ENCODE measurements at regions not wholly inside any gene's neighbourhood (a gene's known extent, or its start where the extent isn't known, plus 50 kb on each side); places are given as distances from the start of the nearest gene placed in this dataset.
"Not testable (repeated sequence)": the region's sequence is repeated elsewhere in the genome, so short reads cannot be mapped to it uniquely, and the experiment has no call there.

GRCh38 chr17:68142595-68142994 lies 105.2 kb upstream of the AMZ2 start:
- TF ChIP-seq CTCF (IDR thresholded peaks at IDR 0.05), result no peak
- DNase-seq (ENCODE audit: low spot score), result no peak
- no peak overlapping the region for H3K27ac ChIP-seq
- H3K4me3 ChIP-seq, result no peak overlapping the region

GRCh38 chr17:68143425-68143824 lies 104.4 kb upstream of the AMZ2 start:
- no peak overlapping the region for H3K4me3 ChIP-seq
- no peak for DNase-seq (ENCODE audit: low spot score)
- no peak overlapping the region for H3K27ac ChIP-seq
- no peak for TF ChIP-seq CTCF (IDR thresholded peaks at IDR 0.05)

- Histone ChIP-seq H3K27ac (no peak overlapping the region), H3K4me3 (no peak overlapping the region)
- TF ChIP-seq CTCF (IDR thresholded peaks at IDR 0.05), result no peak
- no peak for DNase-seq (ENCODE audit: low spot score)
These were observed 102.8 kb upstream of the AMZ2 start for GRCh38 chr17:68145088-68145487.

GRCh38 chr17:68148936-68149335 lies 98.9 kb upstream of the AMZ2 start:
- DNase-seq (ENCODE audit: low spot score), result no peak
- no peak overlapping the region for H3K27ac ChIP-seq
- H3K4me3 ChIP-seq, result no peak overlapping the region
- TF ChIP-seq CTCF (IDR thresholded peaks at IDR 0.05), result no peak

- no peak for TF ChIP-seq CTCF (IDR thresholded peaks at IDR 0.05)
- Histone ChIP-seq H3K4me3 (no peak overlapping the region), H3K27ac (no peak overlapping the region)
These were observed 95.7 kb upstream of the AMZ2 start for GRCh38 chr17:68152161-68152571.

GRCh38 chr17:68155692-68156091 lies 92.2 kb upstream of the AMZ2 start:
- Histone ChIP-seq H3K4me3 (no peak overlapping the region), H3K27ac (no peak overlapping the region)
- no peak for DNase-seq (ENCODE audit: low spot score)
- no peak for TF ChIP-seq CTCF (IDR thresholded peaks at IDR 0.05)

More at GRCh38 chr17:68152161-68152571, 95.7 kb upstream of the AMZ2 start:
- no peak for DNase-seq (ENCODE audit: low spot score)

GRCh38 chr17:68161644-68162428 lies 86.0 kb upstream of the AMZ2 start:
- Histone ChIP-seq H3K27ac (peak overlapping the region in 1 of 2 donors; percentile 37), H3K4me3 (no peak overlapping the region)
- TF ChIP-seq CTCF (IDR thresholded peaks at IDR 0.05), result no peak

GRCh38 chr17:68168273-68169164 lies 79.3 kb upstream of the AMZ2 start:
- not testable (repeated sequence) for H3K4me3 ChIP-seq; DNase-seq (ENCODE audit: low spot score); H3K27ac ChIP-seq

More at GRCh38 chr17:68161644-68162428, 86.0 kb upstream of the AMZ2 start:
- DNase-seq (ENCODE audit: low spot score), result no peak

GRCh38 chr17:68169165-68169821 lies 78.5 kb upstream of the AMZ2 start:
- H3K4me3 ChIP-seq; H3K27ac ChIP-seq; DNase-seq (ENCODE audit: low spot score): not testable (repeated sequence)
